ENCODE measurements at regions not wholly inside any gene's neighbourhood (a gene's known extent, or its start where the extent isn't known, plus 50 kb on each side); places are given as distances from the start of the nearest gene placed in this dataset.

DNA sequence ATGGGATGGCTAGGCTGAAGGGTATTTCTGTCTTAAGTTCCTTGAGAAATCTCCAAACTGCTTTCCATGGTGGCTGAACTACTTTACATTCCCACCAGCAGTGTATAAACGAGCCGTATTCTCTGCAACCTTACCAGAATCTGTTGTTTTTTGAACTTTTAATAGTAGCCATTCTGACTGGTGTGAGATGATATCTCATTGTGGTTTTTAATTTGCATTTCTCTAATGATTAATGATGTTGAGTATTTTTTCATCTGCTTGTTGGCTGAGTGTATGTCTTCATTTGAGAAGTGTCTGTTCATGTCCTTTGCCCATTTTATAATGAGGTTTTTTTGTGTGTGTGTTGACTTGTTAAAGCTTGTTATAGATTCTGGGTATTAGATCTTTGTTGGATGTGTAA is 226.8 kb upstream of the IGFBP3 start:
- no peak overlapping the region for H4K5ac ChIP-seq (ENCODE audit: low read depth, low read length)
- H3K56ac ChIP-seq (ENCODE audit: extremely low read depth, insufficient read depth, low read length): no peak overlapping the region
- intact Hi-C loops (cut with micrococcal nuclease) (loop anchor here (5.0 to 10.0 kb wide), 3 partner anchors 171 to 607 kb away; no protein-coding TSS in a partner anchor), in situ Hi-C loops (cut with MboI; ENCODE audit: low sequenced_read_pairs) (no loop called here), dilution Hi-C loops (cut with HindIII; ENCODE audit: low sequenced_read_pairs, unreplicated experiment) (no loop called here)
- H3K9ac ChIP-seq (ENCODE audit: low read depth, low read length): no peak overlapping the region
- H2BK120ac ChIP-seq (ENCODE audit: low read depth, low read length): peak overlapping the region; percentile 47; the same call in 1 of the 2 replicates
- H3K9me3 ChIP-seq (ENCODE audit: control insufficient read depth, insufficient read depth, low read length): no peaks in the 10 kb centered on the region
- peaks cover 10% of the 10 kb centered on the region for H3K9me1 ChIP-seq (ENCODE audit: insufficient read depth, low read length)
- no peak overlapping the region for H3K4me3 ChIP-seq (ENCODE audit: insufficient read depth, low read depth, low read length)
- no peaks in the 10 kb centered on the region for H3K27me3 ChIP-seq (ENCODE audit: control insufficient read depth, insufficient read depth, low read length)
- H2AFZ ChIP-seq (replicated peaks; ENCODE audit: low read length, poor library complexity): no peak overlapping the region
- H3K36me3 ChIP-seq (ENCODE audit: control insufficient read depth, insufficient read depth, low read length): no peaks in the 10 kb centered on the region
- no peak for ATAC-seq (ENCODE audit: low read depth)
- CTCF ChIA-PET: no interaction called here
- no peak for DNase-seq
- no peak overlapping the region; a peak in 2 of 4 replicates for H4K8ac ChIP-seq (ENCODE audit: low read depth in 2 of 2, low read length in 2 of 2)
- peak overlapping the region; percentile 95 for H2BK5ac ChIP-seq (ENCODE audit: low read depth, low read length, poor library complexity, severe bottlenecking)
- H2BK15ac ChIP-seq (ENCODE audit: low read depth, low read length): no peak overlapping the region; the same call in 2 of the 3 replicates
- peak overlapping the region; percentile 20; the same call in 1 of the 2 replicates for H3K4ac ChIP-seq (ENCODE audit: low read depth, low read length)
- H3K18ac ChIP-seq (ENCODE audit: low read depth, low read length): no peak overlapping the region; the same call in 1 of the 2 replicates
- no peak overlapping the region for H3K27ac ChIP-seq (ENCODE audit: insufficient read depth, low read length)
- H3K4me1 ChIP-seq (ENCODE audit: control insufficient read depth, insufficient read depth, low read length): peaks cover 23% of the 10 kb centered on the region
- TF ChIP-seq SMC3 (IDR thresholded peaks at IDR 0.05; ENCODE audit: low read depth, low read length) (no peak), RCOR1 (IDR thresholded peaks at IDR 0.05; ENCODE audit: insufficient replicate concordance, low read length) (no peak), MXI1 (IDR thresholded peaks at IDR 0.05; ENCODE audit: borderline replicate concordance, low read depth, low read length) (no peak), CHD1 (IDR thresholded peaks at IDR 0.05; ENCODE audit: low read depth, low read length) (no peak), MAZ (IDR thresholded peaks at IDR 0.05; ENCODE audit: borderline replicate concordance, low read depth, low read length) (no peak), NFE2L2 (IDR thresholded peaks at IDR 0.05; ENCODE audit: low read depth, low read length) (no peak), RFX5 (IDR thresholded peaks at IDR 0.05; ENCODE audit: low read depth, low read length) (no peak), BHLHE40 (IDR thresholded peaks at IDR 0.05; ENCODE audit: low read depth, low read length) (no peak), RAD21 (IDR thresholded peaks at IDR 0.05; ENCODE audit: low read length) (no peak), CTCF (conservative IDR thresholded peaks at IDR 0.05; ENCODE audit: low read depth, low read length) (no peak), CEBPB (IDR thresholded peaks at IDR 0.05; ENCODE audit: low read depth, low read length) (no peak), MAFK (IDR thresholded peaks at IDR 0.05; ENCODE audit: low read depth, low read length) (no peak), FOS (IDR thresholded peaks at IDR 0.05; ENCODE audit: low read depth, low read length) (no peak)
- TF ChIP-seq, protein P1, sequence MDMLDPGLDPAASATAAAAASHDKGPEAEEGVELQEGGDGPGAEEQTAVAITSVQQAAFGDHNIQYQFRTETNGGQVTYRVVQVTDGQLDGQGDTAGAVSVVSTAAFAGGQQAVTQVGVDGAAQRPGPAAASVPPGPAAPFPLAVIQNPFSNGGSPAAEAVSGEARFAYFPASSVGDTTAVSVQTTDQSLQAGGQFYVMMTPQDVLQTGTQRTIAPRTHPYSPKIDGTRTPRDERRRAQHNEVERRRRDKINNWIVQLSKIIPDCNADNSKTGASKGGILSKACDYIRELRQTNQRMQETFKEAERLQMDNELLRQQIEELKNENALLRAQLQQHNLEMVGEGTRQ (IDR thresholded peaks at IDR 0.05; ENCODE audit: low read depth, low read length): no peak
- H2AK9ac ChIP-seq (replicated peaks; ENCODE audit: low read depth, low read length, poor library complexity): no peak overlapping the region
- H3K14ac ChIP-seq (replicated peaks; ENCODE audit: low read depth, low read length): no peak overlapping the region
- POLR2A ChIA-PET (ENCODE audit: unreplicated experiment): no interaction called here
- no peaks in the 10 kb centered on the region for H4K20me1 ChIP-seq (ENCODE audit: insufficient read depth, low read length)
- BruUV-seq (replicated peaks): no TSS peak
- no peak overlapping the region for H3K4me2 ChIP-seq (ENCODE audit: low read depth, low read length)
- peak overlapping the region; percentile 98 for H2BK20ac ChIP-seq (ENCODE audit: low read depth, low read length)
- no peaks in the 10 kb centered on the region for H3K79me1 ChIP-seq (ENCODE audit: low read depth in 1 of 2, low read length in 2 of 2)
- no CpG with 5 or more reads among the region's 2 CpGs for WGBS, 2 experiments (ENCODE audit: extremely low coverage in 2 of 2, insufficient read length in 1 of 2)
- H2AK5ac ChIP-seq (ENCODE audit: low read depth, low read length): peak overlapping the region; percentile 69; the same call in 1 of the 2 replicates
- H4K91ac ChIP-seq (ENCODE audit: insufficient read depth, low read depth, low read length): no peak overlapping the region
- no peak overlapping the region; the same call in 1 of the 2 replicates for H3K23ac ChIP-seq (ENCODE audit: low read depth, low read length)

Measured in IMR-90 (cell line).